ENCODE measurements at regions not wholly inside any gene's neighbourhood (a gene's known extent, or its start where the extent isn't known, plus 50 kb on each side); places are given as distances from the start of the nearest gene placed in this dataset.
"Not testable (repeated sequence)": the region's sequence is repeated elsewhere in the genome, so short reads cannot be mapped to it uniquely, and the experiment has no call there.

DNA sequence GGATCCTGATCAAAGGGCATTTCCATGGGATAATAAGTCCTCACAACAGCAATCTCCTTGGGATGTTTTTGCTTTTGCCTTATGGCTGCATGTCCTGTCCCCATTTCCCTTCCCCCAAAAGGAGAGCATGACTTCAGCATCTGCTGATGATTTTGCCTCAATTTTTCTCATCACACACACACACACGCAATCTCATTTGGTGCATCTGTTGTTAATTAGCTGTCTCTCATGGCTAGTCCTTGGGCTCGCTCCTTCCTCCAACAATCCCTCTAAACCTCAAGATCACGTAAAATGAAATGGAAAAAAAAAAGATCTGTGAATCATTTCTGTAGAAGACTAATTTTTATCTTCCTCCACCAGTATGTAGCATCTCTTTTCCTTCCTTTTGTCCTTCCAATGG is 153.6 kb downstream of the RBMX2 start:
- no peak for DNase-seq

DNA sequence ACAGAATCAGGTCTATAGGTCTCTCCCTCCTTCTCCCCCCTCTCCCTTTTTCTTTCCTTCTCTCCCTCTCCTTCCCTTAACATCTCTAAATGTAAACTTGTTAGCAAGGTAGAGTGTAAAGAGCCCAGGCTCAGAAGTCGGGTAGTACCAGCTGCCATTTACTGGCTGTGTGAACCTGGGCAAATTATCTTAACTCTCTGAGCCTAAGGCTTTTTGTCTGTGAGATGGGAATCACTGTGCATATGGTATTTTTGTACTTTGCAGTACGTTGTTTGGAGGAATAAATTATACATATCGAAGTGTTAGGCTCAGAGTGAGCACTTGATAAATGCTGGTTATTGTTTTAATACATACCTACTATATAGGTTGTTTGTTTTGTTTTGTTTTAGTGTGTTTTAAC is 154.0 kb downstream of the RBMX2 start:
- no peak for DNase-seq

DNA sequence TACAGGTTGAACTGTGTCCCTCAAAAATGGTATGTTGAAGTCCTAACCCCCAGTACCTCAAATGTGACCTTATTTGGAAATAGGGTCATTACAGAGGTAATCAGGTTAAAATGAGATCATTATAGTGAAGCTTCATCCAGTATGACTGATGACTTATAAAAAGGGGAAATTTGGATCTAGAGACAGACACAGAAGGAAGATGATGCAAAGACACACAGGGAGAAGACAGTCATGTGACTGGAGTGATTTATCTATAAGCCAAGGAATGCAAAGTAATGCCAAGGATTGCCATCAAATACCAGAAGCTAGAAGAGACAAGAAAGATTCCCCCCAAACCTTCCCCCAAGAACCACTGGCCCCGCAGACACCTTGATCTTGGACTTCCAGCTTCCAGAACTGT is 155.2 kb downstream of the RBMX2 start:
- DNase-seq, result no peak

DNA sequence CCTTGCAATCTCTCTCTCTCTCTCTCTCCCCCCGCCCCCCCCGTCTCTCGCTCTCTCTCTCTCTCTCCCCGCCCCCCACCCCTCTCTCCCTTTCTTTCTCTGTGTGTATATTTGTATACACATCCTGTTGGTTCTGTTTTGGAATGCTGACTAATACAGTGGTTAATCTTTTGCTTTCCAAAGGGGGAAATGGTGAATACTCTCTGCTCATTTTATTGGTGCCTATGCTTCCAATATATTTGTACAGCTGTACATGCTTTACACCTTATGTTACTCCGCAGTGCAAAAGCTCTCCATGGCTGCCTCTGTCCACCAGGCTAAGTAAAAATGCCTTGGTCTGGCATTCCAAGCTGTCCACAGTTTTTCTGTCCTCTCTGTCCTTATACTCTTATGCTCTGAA is 158.8 kb downstream of the RBMX2 start:
- DNase-seq, result no peak

GRCh38 chrX:130561930-130562329 is 160.1 kb downstream of the RBMX2 start:
- DNase-seq, result no peak

DNA sequence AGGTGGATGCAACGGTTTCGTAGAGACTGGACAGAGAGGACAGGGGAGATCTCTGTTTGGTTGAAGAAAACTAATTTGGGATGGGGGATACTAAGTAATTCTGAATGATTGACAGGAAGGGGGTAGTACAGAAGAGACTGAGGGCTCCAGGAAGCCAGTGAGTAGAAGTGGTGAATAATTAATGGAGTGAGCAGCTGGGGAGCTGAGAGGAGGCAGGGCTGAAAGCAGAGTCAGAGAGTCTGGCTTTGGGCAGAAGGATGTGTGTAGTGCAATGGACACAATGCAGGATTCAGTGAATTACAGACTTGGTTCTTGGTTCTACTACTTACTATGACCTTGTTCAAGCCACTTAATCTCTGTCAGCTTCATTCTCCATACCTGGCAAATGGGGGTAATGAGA is 161.7 kb downstream of the RBMX2 start:
- DNase-seq, result no peak

DNA sequence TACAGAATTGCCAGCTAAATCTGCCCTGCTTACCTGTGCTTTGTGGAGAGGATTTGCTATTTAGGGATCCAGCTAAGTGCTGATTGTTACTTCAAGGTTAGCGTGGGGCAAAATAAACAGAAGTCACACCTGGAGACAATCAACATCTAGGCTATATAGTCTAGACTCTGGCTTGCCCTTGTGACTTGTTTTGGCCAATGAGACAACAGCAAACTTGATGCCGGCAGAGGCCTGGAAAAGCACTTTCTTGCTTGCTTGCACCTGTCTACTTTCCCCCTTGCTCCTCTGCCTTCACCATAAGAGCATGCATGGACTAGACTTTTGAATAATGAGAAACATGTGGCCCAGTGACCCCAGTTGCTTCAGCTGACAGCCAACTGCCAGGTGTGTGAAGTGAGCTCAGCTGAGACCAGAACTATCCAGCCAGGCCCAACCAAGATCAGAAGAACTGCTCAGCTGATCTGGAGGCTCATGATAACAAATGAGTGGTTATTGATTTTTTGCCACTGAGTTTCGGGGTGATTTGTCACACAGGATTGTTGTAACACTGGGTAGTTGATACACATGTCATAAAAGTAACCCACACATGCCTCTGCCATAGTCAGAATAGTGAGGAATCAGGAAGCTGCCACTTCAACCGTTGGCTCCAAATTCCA is 164.4 kb downstream of the RBMX2 start:
- DNase-seq, result no peak

DNA sequence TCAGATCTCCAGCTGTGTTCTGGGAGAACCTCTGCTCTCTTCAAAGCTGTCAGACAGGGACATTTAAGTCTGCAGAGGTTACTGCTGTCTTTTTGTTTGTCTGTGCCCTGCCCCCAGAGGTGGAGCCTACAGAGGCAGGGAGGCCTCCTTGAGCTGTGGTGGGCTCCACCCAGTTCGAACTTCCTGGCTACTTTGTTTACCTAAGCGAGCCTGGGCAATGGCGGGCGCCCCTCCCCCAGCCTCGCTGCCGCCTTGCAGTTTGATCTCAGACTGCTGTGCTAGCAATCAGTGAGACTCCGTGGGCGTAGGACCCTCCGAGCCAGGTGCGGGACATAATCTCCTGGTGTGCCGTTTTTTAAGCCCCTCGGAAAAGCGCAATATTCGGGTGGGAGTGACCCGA is 171.2 kb downstream of the RBMX2 start:
- not testable (repeated sequence) for DNase-seq

Measured in femur (tissue), 1 donor.